A673 (cell line): ENCODE measurements at regions not wholly inside any gene's neighbourhood (a gene's known extent, or its start where the extent isn't known, plus 50 kb on each side); places are given as distances from the start of the nearest gene placed in this dataset.

Source experiments
- BruUV-seq: library from RNA; stranded (reverse); fragments of 400-500 nt; replicated peaks from 2 replicates; lab custom pipeline; 2021; lab: Mats Ljungman, UMichigan
- CTCF ChIA-PET: fragments of 300-600 bp; sonication (Branson Sonifier 250); formaldehyde crosslinking; loops from one replicate; lab custom pipeline; 2022; ENCODE audit warnings: antibody characterized with exemption; lab: Charles Lee
- POLR2A ChIA-PET: fragments of 300-600 bp; sonication (Branson Sonifier 250); formaldehyde crosslinking; loops from one replicate; lab custom pipeline; 2022; ENCODE audit warnings: antibody characterized with exemption; ENCODE audit not compliant: low non-redundant PET; lab: Charles Lee
- DNase-seq: peaks from one replicate; pipeline ENCODE4 v3.0.0-alpha.2; 2015; ENCODE audit warnings: low spot score
- H3K27ac ChIP-seq: fragments of 200-600 bp; sonication (generic); 2 replicates; pipeline ENCODE4 v1.5.1; 2016; ENCODE audit warnings: mixed run types, low read depth, mild to moderate bottlenecking, mixed read lengths, antibody characterized with exemption, low read length; ENCODE audit not compliant: poor library complexity, severe bottlenecking
- H3K27me3 ChIP-seq: fragments of 200-600 bp; sonication (generic); replicated peaks from 2 replicates; pipeline ENCODE4 v1.6.1; 2017; ENCODE audit warnings: mixed run types, low read depth, mild to moderate bottlenecking, mixed read lengths, antibody characterized with exemption, low read length; ENCODE audit not compliant: insufficient read depth, poor library complexity
- H3K36me3 ChIP-seq: fragments of 200-600 bp; sonication (generic); 2 replicates; pipeline ENCODE4 v1.6.1; 2016; ENCODE audit warnings: mixed run types, mild to moderate bottlenecking, mixed read lengths, antibody characterized with exemption, low read length; ENCODE audit not compliant: insufficient read depth, poor library complexity, severe bottlenecking
- H3K4me1 ChIP-seq: fragments of 200-600 bp; sonication (generic); 2 replicates; pipeline ENCODE4 v1.6.1; 2017; ENCODE audit warnings: mixed run types, mild to moderate bottlenecking, mixed read lengths, antibody characterized with exemption, low read length; ENCODE audit not compliant: insufficient read depth, poor library complexity, severe bottlenecking
- H3K4me3 ChIP-seq: fragments of 200-600 bp; sonication (generic); 2 replicates; pipeline ENCODE4 v1.5.1; 2016; ENCODE audit warnings: low read depth, mixed run types, mild to moderate bottlenecking, mixed read lengths, low read length; ENCODE audit not compliant: poor library complexity, severe bottlenecking
- H3K9me3 ChIP-seq: fragments of 200-600 bp; sonication (generic); 2 replicates; pipeline ENCODE4 v1.6.1; 2016; ENCODE audit warnings: mixed run types, low read depth, mild to moderate bottlenecking, mixed read lengths, antibody characterized with exemption, low read length; ENCODE audit not compliant: poor library complexity, severe bottlenecking
- EZH2 ChIP-seq: fragments of 200-600 bp; sonication (generic); IDR thresholded peaks from 2 replicates; pipeline ENCODE4 v1.6.1; 2017; ENCODE audit warnings: borderline replicate concordance, low read depth, mild to moderate bottlenecking, mixed read lengths, antibody characterized with exemption, low read length; ENCODE audit not compliant: poor library complexity, severe bottlenecking
- intact Hi-C: fragments of 100-400 bp; cut with micrococcal nuclease; formaldehyde crosslinking; loops from one replicate; pipeline ENCODE4 v1.10.0; 2022; ENCODE audit not compliant: unreplicated experiment
- TF ChIP-seq, protein P1 (sequence below): fragments of 300-800, 200-600 bp; sonication (generic); conservative IDR thresholded peaks from 2 replicates; pipeline ENCODE4 v1.5.1; 2017; ENCODE audit warnings: low read depth, mild to moderate bottlenecking, antibody characterized with exemption, low read length, moderate library complexity, mixed read lengths

DNA sequence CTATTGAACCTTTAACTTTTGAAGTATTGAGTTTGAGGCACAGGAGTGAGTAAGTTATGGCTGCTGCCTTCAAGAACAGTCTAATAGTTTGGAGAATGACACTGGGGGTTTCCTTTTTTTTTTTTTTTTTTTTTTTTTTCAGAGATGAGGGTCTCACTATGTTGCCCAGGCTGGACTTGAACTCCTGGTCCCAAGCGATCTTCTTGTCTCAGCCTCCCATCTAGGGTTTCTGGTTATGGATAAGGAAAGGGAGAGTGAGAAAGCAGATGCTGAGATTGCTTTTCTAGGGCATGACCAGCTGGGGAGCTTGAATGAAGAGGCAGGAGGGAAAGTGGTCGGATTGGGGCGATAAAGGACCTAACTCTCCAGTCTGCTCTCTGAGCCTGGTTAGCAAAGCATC, 59.9 kb upstream of the BTRC start:
- BruUV-seq = no TSS peak
- no peak for DNase-seq
- ChIA-PET POLR2A (no interaction called here), CTCF (no interaction called here)
- intact Hi-C loops = loop anchor here (5.0 kb wide), 1 partner anchor 148 kb away; no protein-coding TSS in a partner anchor
- Histone ChIP-seq H3K9me3 (no peaks in the 10 kb centered on the region), H3K27ac (no peak overlapping the region), H3K36me3 (no peaks in the 10 kb centered on the region), H3K4me1 (peaks cover 14% of the 10 kb centered on the region), H3K4me3 (no peak overlapping the region), H3K27me3 (peaks cover 42% of the 10 kb centered on the region)
- no peak for TF ChIP-seq EZH2
- TF ChIP-seq, protein P1, sequence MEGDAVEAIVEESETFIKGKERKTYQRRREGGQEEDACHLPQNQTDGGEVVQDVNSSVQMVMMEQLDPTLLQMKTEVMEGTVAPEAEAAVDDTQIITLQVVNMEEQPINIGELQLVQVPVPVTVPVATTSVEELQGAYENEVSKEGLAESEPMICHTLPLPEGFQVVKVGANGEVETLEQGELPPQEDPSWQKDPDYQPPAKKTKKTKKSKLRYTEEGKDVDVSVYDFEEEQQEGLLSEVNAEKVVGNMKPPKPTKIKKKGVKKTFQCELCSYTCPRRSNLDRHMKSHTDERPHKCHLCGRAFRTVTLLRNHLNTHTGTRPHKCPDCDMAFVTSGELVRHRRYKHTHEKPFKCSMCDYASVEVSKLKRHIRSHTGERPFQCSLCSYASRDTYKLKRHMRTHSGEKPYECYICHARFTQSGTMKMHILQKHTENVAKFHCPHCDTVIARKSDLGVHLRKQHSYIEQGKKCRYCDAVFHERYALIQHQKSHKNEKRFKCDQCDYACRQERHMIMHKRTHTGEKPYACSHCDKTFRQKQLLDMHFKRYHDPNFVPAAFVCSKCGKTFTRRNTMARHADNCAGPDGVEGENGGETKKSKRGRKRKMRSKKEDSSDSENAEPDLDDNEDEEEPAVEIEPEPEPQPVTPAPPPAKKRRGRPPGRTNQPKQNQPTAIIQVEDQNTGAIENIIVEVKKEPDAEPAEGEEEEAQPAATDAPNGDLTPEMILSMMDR = no peak

DNA sequence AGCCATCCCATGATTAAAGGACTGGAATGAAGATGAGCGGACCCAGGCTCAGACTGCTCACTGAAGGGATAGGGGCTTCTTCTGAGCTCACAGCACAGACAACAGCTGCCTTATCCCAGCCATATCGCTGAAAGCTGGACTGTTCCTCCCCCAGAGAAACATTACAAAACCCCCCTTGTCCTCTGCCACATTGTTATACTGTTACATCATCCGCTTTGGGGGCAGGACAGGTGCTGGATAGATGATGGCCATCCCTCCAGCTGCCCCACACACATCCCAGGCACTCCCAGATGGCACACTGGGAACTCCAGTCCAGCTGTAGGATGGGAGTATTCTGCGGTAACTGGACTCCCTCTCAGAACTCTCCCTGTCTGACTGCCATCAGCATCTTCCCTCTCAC, 58.7 kb upstream of the BTRC start:
- no peak for TF ChIP-seq EZH2
- TF ChIP-seq, protein P1 = no peak
- ChIA-PET CTCF (interaction anchor here (1.2 kb wide), 1 partner anchor 22 kb away, joined by 4 read pairs; no protein-coding TSS in a partner anchor), POLR2A (no interaction called here)
- intact Hi-C loops = no loop called here
- peaks cover 41% of the 10 kb centered on the region for H3K27me3 ChIP-seq
- no peak overlapping the region for H3K27ac ChIP-seq
- H3K4me3 ChIP-seq = no peak overlapping the region
- no peaks in the 10 kb centered on the region for H3K9me3 ChIP-seq
- DNase-seq = no peak
- no TSS peak for BruUV-seq
- H3K36me3 ChIP-seq = no peaks in the 10 kb centered on the region
- peaks cover 14% of the 10 kb centered on the region for H3K4me1 ChIP-seq

DNA sequence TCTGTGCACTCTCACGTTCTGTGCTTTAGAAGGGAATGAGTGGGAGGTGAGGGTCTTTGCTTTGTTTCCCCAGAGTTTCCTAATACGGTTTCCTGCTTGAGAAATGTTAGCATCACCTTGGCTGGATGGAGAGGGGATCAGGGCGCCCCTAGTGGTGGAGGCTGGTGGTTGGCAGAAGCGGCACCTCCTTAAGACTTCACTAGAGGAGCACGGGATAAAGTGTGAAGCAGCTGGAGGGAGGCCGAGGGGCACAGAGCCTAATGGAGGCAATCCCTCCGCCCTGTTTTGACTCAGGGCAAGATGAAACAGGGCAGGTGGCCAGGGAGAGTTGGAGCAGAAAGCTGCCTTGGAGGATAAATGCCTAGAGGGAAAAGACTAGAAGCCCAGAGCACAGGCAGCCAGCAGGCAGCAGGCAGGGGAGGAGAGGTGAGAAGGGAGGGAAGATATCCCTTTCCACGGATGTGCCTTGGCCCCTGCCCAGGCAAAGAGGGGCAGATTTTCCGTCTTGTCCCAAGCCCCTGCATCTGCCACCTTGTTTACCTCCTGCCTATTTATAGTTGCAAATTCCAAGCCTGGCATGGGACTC, 56.0 kb upstream of the BTRC start:
- TF ChIP-seq, protein P1 = peak; percentile 90
- no peak for TF ChIP-seq EZH2
- DNase-seq = peak; percentile 65
- H3K9me3 ChIP-seq = no peaks in the 10 kb centered on the region
- H3K4me3 ChIP-seq = no peak overlapping the region
- no TSS peak for BruUV-seq
- H3K27ac ChIP-seq = no peak overlapping the region
- peaks cover 28% of the 10 kb centered on the region for H3K27me3 ChIP-seq
- ChIA-PET POLR2A (no interaction called here), CTCF (interaction anchor here (0.6 to 1.1 kb wide), 4 partner anchors 9 to 251 kb away, joined by 3 to 10 read pairs (median 4); no protein-coding TSS in a partner anchor)
- H3K36me3 ChIP-seq = no peaks in the 10 kb centered on the region
- intact Hi-C loops = no loop called here
- no peaks in the 10 kb centered on the region for H3K4me1 ChIP-seq
